ENCODE measurements at regions not wholly inside any gene's neighbourhood (a gene's known extent, or its start where the extent isn't known, plus 50 kb on each side); places are given as distances from the start of the nearest gene placed in this dataset.

DNA sequence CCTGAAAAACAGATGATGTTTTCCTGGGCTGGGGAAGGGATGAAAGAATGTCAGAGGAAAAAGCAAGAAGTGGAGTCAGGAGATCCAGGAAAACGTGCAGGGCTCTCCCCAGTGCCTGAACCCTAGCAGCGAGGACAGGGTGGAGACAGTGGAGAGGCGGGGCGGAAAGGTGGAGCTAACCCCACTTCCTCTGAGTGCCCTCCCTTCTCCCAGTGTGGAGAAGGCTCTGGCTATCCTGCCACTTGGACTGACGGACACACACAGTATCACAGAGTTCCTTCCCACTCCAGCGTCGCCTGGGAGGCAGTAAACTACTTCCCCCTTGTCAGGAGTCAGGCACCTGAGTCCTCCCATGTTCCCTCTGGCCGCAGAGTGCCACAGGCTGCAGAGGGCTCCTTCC, 125.3 kb upstream of the CHRNA7 start:
- TF ChIP-seq, protein P1, sequence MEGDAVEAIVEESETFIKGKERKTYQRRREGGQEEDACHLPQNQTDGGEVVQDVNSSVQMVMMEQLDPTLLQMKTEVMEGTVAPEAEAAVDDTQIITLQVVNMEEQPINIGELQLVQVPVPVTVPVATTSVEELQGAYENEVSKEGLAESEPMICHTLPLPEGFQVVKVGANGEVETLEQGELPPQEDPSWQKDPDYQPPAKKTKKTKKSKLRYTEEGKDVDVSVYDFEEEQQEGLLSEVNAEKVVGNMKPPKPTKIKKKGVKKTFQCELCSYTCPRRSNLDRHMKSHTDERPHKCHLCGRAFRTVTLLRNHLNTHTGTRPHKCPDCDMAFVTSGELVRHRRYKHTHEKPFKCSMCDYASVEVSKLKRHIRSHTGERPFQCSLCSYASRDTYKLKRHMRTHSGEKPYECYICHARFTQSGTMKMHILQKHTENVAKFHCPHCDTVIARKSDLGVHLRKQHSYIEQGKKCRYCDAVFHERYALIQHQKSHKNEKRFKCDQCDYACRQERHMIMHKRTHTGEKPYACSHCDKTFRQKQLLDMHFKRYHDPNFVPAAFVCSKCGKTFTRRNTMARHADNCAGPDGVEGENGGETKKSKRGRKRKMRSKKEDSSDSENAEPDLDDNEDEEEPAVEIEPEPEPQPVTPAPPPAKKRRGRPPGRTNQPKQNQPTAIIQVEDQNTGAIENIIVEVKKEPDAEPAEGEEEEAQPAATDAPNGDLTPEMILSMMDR (IDR thresholded peaks at IDR 0.05): no peak
- no peak for TF ChIP-seq POLR2A (IDR thresholded peaks at IDR 0.05)
